ENCODE measurements at regions not wholly inside any gene's neighbourhood (a gene's known extent, or its start where the extent isn't known, plus 50 kb on each side); places are given as distances from the start of the nearest gene placed in this dataset.

GRCh38 chr2:151002959-151003600, 258.6 kb downstream of the RBM43 start:
- TF ChIP-seq CTCF (IDR thresholded peaks at IDR 0.05 in 2 of 3, conservative IDR thresholded peaks at IDR 0.05 in 1 of 3; ENCODE audit: borderline replicate concordance in 1 of 3, insufficient read depth in 1 of 3, low read depth in 2 of 3, low read length in 2 of 3) (no peak), EZH2 (IDR thresholded peaks at IDR 0.05) (no peak)
